ENCODE measurements at regions not wholly inside any gene's neighbourhood (a gene's known extent, or its start where the extent isn't known, plus 50 kb on each side); places are given as distances from the start of the nearest gene placed in this dataset.

DNA sequence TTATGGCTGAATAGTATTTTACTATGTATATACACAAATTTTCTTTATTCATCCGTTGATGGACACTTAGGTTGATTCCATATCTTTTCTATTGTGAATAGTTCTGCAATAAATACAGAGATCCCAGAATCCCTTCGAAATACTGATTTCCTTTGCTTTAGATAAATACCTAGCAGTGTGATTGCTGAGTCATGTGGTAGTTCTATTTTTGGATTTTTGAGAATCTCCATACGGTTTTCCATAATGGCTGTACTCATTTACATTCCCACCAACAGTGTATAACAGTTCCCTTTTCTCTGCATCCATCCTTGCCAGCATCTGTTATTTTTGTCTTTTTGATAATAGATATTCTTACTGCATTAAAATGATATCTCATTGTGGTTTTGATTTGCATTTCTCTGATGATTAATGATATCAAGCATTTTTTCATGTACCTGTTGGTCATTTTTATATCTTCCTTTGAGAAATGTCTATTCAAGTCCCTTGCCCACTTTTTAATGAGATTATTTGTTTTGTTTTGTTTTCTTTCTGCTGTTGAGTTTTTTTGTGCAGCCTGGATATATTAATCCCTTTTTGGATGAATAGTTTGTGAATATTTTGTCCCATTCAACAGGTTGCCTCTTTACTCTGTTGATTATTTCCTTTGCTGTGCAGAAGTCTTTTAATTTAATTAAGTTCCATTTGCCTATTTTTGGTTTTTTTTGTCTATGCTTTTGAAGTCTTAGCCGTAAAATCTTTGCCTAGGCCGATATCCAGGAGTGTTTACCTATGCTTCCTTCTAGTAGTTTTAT is 466.7 kb upstream of the TENM3 start:
- H3K27ac Mint-ChIP-seq: no peak overlapping the region
- H3K4me3 Mint-ChIP-seq: no peak overlapping the region
- TF ChIP-seq CTCF (IDR thresholded peaks at IDR 0.05; ENCODE audit: unreplicated experiment in 3 of 3): no peak
- no peaks in the 10 kb centered on the region for H3K4me1 Mint-ChIP-seq
- H3K36me3 Mint-ChIP-seq (ENCODE audit: low read depth): no peaks in the 10 kb centered on the region
- no peaks in the 10 kb centered on the region for H3K27me3 Mint-ChIP-seq (ENCODE audit: low read depth)
- H3K9me3 Mint-ChIP-seq: peaks cover 19% of the 10 kb centered on the region

DNA sequence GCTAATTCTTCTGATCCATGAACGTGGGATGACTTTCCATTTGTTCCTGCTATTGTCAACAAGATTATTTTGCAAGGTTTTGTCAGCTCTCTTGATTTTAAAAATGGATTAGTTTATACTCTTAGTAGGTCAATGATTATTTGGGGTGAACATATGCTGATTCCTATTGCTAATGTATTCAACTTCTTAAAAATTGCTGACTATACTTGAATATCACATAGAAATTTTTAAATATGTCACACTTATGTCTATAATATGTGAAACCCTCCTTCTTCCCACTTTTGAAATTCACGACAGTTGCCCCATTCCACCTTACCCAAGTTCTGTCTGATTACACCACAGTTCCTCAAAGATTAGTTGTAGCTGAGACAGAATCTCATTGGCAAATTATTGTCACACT is 465.7 kb upstream of the TENM3 start:
- H3K4me1 Mint-ChIP-seq: no peaks in the 10 kb centered on the region
- H3K9me3 Mint-ChIP-seq: peaks cover 21% of the 10 kb centered on the region
- H3K27me3 Mint-ChIP-seq (ENCODE audit: low read depth): no peaks in the 10 kb centered on the region
- no peaks in the 10 kb centered on the region for H3K36me3 Mint-ChIP-seq (ENCODE audit: low read depth)
- H3K4me3 Mint-ChIP-seq: no peak overlapping the region
- no peak for TF ChIP-seq CTCF (IDR thresholded peaks at IDR 0.05; ENCODE audit: unreplicated experiment in 3 of 3)
- no peak overlapping the region for H3K27ac Mint-ChIP-seq

DNA sequence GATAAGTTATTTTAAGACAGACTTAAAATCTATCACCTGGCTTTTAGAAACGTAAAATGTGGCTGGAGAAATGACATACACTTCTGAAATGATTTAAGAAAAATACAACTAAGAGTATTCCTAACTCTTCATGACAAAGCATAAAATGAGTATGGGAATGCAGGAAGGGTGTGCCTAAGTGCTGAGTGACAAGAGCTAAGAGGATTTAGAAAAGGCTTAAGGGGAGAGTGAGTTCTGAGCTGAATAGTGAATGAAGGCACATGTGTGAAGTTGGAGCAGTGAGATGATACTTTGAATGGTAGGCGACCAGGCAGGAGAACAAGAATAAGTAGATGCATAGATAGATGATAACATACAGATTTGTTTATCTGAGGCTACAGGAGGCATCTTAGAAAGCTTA is 458.3 kb upstream of the TENM3 start:
- H3K27ac Mint-ChIP-seq: no peak overlapping the region
- no peak overlapping the region for H3K4me3 Mint-ChIP-seq
- no peak for TF ChIP-seq CTCF (IDR thresholded peaks at IDR 0.05; ENCODE audit: unreplicated experiment in 3 of 3)
- peaks cover 12% of the 10 kb centered on the region for H3K9me3 Mint-ChIP-seq
- peaks cover 4% of the 10 kb centered on the region for H3K27me3 Mint-ChIP-seq (ENCODE audit: low read depth)
- H3K36me3 Mint-ChIP-seq (ENCODE audit: low read depth): no peaks in the 10 kb centered on the region
- H3K4me1 Mint-ChIP-seq: no peaks in the 10 kb centered on the region

GRCh38 chr4:181792641-181793040 is 450.6 kb upstream of the TENM3 start:
- no peaks in the 10 kb centered on the region for H3K36me3 Mint-ChIP-seq (ENCODE audit: low read depth)
- H3K4me3 Mint-ChIP-seq: no peak overlapping the region
- TF ChIP-seq CTCF (IDR thresholded peaks at IDR 0.05; ENCODE audit: unreplicated experiment in 3 of 3): no peak
- H3K27ac Mint-ChIP-seq: no peak overlapping the region
- H3K9me3 Mint-ChIP-seq: peaks cover 2% of the 10 kb centered on the region
- H3K4me1 Mint-ChIP-seq: peaks cover 5% of the 10 kb centered on the region
- peaks cover 2% of the 10 kb centered on the region for H3K27me3 Mint-ChIP-seq (ENCODE audit: low read depth)

- no peaks in the 10 kb centered on the region for H3K36me3 Mint-ChIP-seq (ENCODE audit: low read depth)
- no peak for TF ChIP-seq CTCF (IDR thresholded peaks at IDR 0.05; ENCODE audit: unreplicated experiment in 3 of 3)
- peaks cover 2% of the 10 kb centered on the region for H3K9me3 Mint-ChIP-seq
- H3K4me3 Mint-ChIP-seq: no peak overlapping the region
- no peak overlapping the region for H3K27ac Mint-ChIP-seq
- no peaks in the 10 kb centered on the region for H3K27me3 Mint-ChIP-seq (ENCODE audit: low read depth)
- H3K4me1 Mint-ChIP-seq: peaks cover 5% of the 10 kb centered on the region
Observed at GRCh38 chr4:181793096-181793495, 450.1 kb upstream of the TENM3 start.

DNA sequence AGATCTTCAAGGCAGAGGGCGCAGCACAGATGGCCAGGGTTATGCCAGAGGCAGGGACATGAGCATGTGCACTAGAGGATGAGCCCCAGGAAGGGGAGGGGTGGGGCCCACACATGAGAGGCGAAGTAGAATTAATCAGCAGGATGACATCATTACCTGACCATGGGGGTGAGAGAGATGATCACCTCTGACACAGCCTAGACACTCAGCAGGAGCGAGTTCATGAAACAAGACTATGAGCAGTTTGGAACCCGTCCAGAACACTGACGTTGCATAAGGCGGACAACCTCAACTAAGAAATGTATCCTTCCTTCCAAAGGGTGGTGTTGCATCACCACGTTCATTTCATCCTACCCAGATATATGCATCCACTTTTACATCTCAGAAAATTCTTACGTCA is 446.7 kb upstream of the TENM3 start:
- TF ChIP-seq CTCF (IDR thresholded peaks at IDR 0.05; ENCODE audit: unreplicated experiment in 3 of 3): no peak
- no peaks in the 10 kb centered on the region for H3K27me3 Mint-ChIP-seq (ENCODE audit: low read depth)
- H3K9me3 Mint-ChIP-seq: peaks cover 2% of the 10 kb centered on the region
- peaks cover 10% of the 10 kb centered on the region for H3K4me1 Mint-ChIP-seq
- H3K36me3 Mint-ChIP-seq (ENCODE audit: low read depth): no peaks in the 10 kb centered on the region
- no peak overlapping the region for H3K27ac Mint-ChIP-seq
- H3K4me3 Mint-ChIP-seq: no peak overlapping the region
